ENCODE measurements at regions not wholly inside any gene's neighbourhood (a gene's known extent, or its start where the extent isn't known, plus 50 kb on each side); places are given as distances from the start of the nearest gene placed in this dataset.
"Not testable (repeated sequence)": the region's sequence is repeated elsewhere in the genome, so short reads cannot be mapped to it uniquely, and the experiment has no call there.

DNA sequence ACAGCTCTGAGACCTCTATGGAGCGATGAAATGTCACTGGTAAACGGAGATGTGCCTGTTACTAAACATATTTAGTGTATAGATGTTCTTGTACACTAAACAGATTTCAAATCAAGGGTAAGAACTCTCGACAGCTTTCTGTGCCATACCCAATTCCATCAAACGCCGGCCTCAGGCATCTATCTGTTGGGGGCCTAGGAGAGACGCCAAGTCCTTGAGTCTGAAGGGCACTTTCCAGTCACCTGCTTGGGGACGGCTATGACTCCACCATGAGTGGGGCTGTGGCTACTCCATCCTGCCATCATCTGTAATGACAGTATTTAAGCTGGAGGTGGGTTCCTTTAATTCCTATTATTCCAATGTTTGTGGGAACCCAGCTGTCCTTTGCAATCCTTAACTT, 87.8 kb downstream of the SHANK2 start:
- no peaks in the 10 kb centered on the region for H3K9me3 ChIP-seq
- intact Hi-C loops (cut with DNase I): no loop called here
- no peak overlapping the region for H3K27ac ChIP-seq
- H3K4me1 ChIP-seq: no peaks in the 10 kb centered on the region
- no peak overlapping the region for H3K4me3 ChIP-seq
- TF ChIP-seq POLR2A (IDR thresholded peaks at IDR 0.05) (no peak), POLR2AphosphoS5 (IDR thresholded peaks at IDR 0.05; ENCODE audit: insufficient read depth in 1 of 2, low read depth in 1 of 2) (no peak)
- TF ChIP-seq, protein P1, sequence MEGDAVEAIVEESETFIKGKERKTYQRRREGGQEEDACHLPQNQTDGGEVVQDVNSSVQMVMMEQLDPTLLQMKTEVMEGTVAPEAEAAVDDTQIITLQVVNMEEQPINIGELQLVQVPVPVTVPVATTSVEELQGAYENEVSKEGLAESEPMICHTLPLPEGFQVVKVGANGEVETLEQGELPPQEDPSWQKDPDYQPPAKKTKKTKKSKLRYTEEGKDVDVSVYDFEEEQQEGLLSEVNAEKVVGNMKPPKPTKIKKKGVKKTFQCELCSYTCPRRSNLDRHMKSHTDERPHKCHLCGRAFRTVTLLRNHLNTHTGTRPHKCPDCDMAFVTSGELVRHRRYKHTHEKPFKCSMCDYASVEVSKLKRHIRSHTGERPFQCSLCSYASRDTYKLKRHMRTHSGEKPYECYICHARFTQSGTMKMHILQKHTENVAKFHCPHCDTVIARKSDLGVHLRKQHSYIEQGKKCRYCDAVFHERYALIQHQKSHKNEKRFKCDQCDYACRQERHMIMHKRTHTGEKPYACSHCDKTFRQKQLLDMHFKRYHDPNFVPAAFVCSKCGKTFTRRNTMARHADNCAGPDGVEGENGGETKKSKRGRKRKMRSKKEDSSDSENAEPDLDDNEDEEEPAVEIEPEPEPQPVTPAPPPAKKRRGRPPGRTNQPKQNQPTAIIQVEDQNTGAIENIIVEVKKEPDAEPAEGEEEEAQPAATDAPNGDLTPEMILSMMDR (IDR thresholded peaks at IDR 0.05): no peak
- no peak for DNase-seq (ENCODE audit: extremely low spot score in 2 of 2)
- no peaks in the 10 kb centered on the region for H3K36me3 ChIP-seq
- H3K27me3 ChIP-seq: no peaks in the 10 kb centered on the region

DNA sequence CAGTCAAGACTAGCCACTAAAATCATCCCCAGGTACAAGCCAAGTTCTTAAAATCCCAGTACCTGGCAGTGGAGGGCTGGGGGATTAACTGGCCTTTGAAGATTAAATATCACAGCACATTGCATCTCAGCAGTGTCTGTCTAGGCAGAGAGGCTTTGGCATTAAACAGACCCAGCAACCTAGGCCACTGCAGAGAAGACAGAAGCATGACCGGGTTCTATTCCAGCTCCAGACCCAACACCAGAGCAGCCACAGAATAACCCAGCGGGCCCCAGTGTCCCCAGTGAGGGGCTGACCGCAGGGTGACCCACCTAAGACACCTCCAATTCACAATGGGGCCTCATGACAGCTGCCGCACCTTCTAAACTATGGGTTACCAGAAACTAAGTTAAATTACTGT, 88.2 kb downstream of the SHANK2 start:
- no peak for TF ChIP-seq POLR2AphosphoS5 (IDR thresholded peaks at IDR 0.05; ENCODE audit: insufficient read depth in 1 of 2, low read depth in 1 of 2)
- no peak for TF ChIP-seq POLR2A (IDR thresholded peaks at IDR 0.05)
- TF ChIP-seq, protein P1 (IDR thresholded peaks at IDR 0.05): no peak
- no peaks in the 10 kb centered on the region for H3K36me3 ChIP-seq

GRCh38 chr11:71163371-71163770, 89.0 kb downstream of the SHANK2 start:
- H3K27me3 ChIP-seq: no peaks in the 10 kb centered on the region
- no peaks in the 10 kb centered on the region for H3K9me3 ChIP-seq
- intact Hi-C loops (cut with DNase I): no loop called here
- DNase-seq (ENCODE audit: extremely low spot score in 2 of 2): no peak
- H3K36me3 ChIP-seq: no peaks in the 10 kb centered on the region
- TF ChIP-seq, protein P1 (IDR thresholded peaks at IDR 0.05): no peak
- no peak for TF ChIP-seq POLR2A (IDR thresholded peaks at IDR 0.05)
- no peak for TF ChIP-seq POLR2AphosphoS5 (IDR thresholded peaks at IDR 0.05; ENCODE audit: insufficient read depth in 1 of 2, low read depth in 1 of 2)
- H3K4me3 ChIP-seq: no peak overlapping the region
- no peaks in the 10 kb centered on the region for H3K4me1 ChIP-seq
- H3K27ac ChIP-seq: no peak overlapping the region

More for the DNA sequence above, 88.2 kb downstream of the SHANK2 start:
- no peaks in the 10 kb centered on the region for H3K9me3 ChIP-seq
- H3K27me3 ChIP-seq: no peaks in the 10 kb centered on the region
- no peak overlapping the region for H3K27ac ChIP-seq
- H3K4me1 ChIP-seq: no peaks in the 10 kb centered on the region
- intact Hi-C loops (cut with DNase I): no loop called here
- H3K4me3 ChIP-seq: no peak overlapping the region
- DNase-seq (ENCODE audit: extremely low spot score in 2 of 2): no peak

DNA sequence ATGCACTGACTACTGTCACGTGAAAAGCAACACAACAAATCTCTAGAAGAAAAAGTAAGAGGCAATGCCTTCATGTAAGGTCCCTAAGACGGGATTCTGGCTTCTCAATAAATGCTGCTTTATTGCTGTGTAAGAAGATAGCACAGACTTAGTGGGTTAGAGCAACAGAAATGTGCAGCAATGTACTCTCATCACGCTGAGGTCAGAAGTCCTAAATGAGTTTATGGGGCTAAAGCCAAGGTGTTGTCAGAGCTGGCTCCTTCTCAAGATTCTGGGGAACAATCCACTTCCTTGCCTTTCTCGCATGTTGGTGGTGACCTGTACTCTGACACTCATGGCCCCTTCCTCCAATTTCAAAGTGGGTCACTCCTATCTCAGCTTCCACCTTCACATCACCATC, 93.4 kb downstream of the SHANK2 start:
- Histone ChIP-seq H3K4me1 (no peaks in the 10 kb centered on the region), H3K36me3 (no peaks in the 10 kb centered on the region), H3K4me3 (no peak overlapping the region), H3K9me3 (no peaks in the 10 kb centered on the region), H3K27ac (no peak overlapping the region), H3K27me3 (no peaks in the 10 kb centered on the region)
- intact Hi-C loops (cut with DNase I): no loop called here
- no peak for DNase-seq (ENCODE audit: extremely low spot score in 2 of 2)
- TF ChIP-seq, protein P1 (IDR thresholded peaks at IDR 0.05): no peak
- TF ChIP-seq POLR2A (IDR thresholded peaks at IDR 0.05) (no peak), POLR2AphosphoS5 (IDR thresholded peaks at IDR 0.05; ENCODE audit: insufficient read depth in 1 of 2, low read depth in 1 of 2) (no peak)

GRCh38 chr11:71157676-71158075, 94.7 kb downstream of the SHANK2 start:
- H3K9me3 ChIP-seq; H3K27me3 ChIP-seq; intact Hi-C loops (cut with DNase I); DNase-seq (ENCODE audit: extremely low spot score in 2 of 2); H3K4me3 ChIP-seq; H3K4me1 ChIP-seq; H3K36me3 ChIP-seq; H3K27ac ChIP-seq: not testable (repeated sequence)

DNA sequence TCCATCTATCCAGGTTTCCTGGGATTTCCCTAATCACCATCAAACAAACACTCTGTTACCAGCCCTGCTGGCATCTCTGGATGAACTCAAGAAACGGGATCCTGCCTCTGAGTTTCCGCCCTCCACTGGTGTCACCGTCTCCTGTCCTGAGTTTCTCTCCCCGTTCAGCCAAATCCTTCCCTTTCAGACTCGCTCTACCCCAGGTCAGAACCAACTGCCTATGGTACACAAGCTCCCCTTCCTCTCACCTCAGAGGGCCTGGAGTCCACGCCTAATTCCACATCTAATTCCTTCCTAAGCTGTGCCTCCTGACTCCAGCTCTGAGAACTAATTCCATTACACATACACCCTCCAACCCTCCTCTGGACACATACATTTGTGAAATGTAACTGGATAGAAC, 96.1 kb downstream of the SHANK2 start:
- Histone ChIP-seq H3K27ac (no peak overlapping the region), H3K4me3 (no peak overlapping the region), H3K36me3 (no peaks in the 10 kb centered on the region), H3K27me3 (no peaks in the 10 kb centered on the region), H3K4me1 (peaks cover 8% of the 10 kb centered on the region), H3K9me3 (no peaks in the 10 kb centered on the region)
- TF ChIP-seq, protein P1 (IDR thresholded peaks at IDR 0.05): no peak
- TF ChIP-seq POLR2A (IDR thresholded peaks at IDR 0.05) (no peak), POLR2AphosphoS5 (IDR thresholded peaks at IDR 0.05; ENCODE audit: insufficient read depth in 1 of 2, low read depth in 1 of 2) (no peak)
- no peak for DNase-seq (ENCODE audit: extremely low spot score in 2 of 2)
- intact Hi-C loops (cut with DNase I): no loop called here
